ENCODE measurements at regions not wholly inside any gene's neighbourhood (a gene's known extent, or its start where the extent isn't known, plus 50 kb on each side); places are given as distances from the start of the nearest gene placed in this dataset.

DNA sequence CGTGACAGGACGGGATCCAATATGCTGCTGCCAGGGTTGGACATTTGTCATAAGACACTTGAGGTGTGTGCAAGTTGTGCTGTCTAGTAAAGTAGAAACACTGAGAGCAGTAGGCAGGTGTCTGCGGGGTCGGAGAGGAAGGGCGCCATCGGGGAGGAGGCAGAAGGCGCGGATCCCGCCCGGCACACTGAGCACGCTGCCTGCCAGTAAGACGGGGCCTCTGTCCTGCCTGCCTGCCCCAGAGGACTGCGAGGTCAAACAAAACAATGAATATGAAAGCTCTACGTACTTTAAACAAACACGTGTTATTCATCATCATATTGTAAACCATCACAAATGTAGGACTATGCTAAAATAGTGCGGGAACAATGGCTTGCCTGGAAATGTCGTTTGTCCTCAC, 349.3 kb upstream of the SALL3 start:
- Histone ChIP-seq H3K27me3 (ENCODE audit: control insufficient read depth in 2 of 2, insufficient read depth in 2 of 2, low read length in 2 of 2) (no peaks in the 10 kb centered on the region), H2AFZ (ENCODE audit: insufficient read depth, low read depth, low read length, poor library complexity, severe bottlenecking) (no peak overlapping the region), H3K9ac (ENCODE audit: insufficient read depth, low read length, poor library complexity, severe bottlenecking) (no peak overlapping the region), H3K27ac (ENCODE audit: low read depth in 1 of 2, low read length in 2 of 2) (no peak overlapping the region), H4K20me1 (ENCODE audit: insufficient read depth, low read length) (no peaks in the 10 kb centered on the region), H3K4me3 (replicated peaks in 1 of 3; ENCODE audit: low read depth in 2 of 3, low read length in 3 of 3) (no peak overlapping the region), H3K4me2 (replicated peaks; ENCODE audit: extremely low read depth, low read length, poor library complexity, severe bottlenecking) (no peak overlapping the region), H3K36me3 (replicated peaks in 1 of 2; ENCODE audit: control insufficient read depth in 1 of 2, insufficient read depth in 2 of 2, low read length in 2 of 2) (no peaks in the 10 kb centered on the region), H3K4me1 (ENCODE audit: control insufficient read depth in 1 of 2, insufficient read depth in 2 of 2, low read length in 2 of 2) (peaks cover 4 to 6% of the 10 kb centered on the region in 2 donors), H3K79me2 (ENCODE audit: insufficient read depth, low read length) (no peaks in the 10 kb centered on the region), H3K9me3 (replicated peaks in 1 of 2; ENCODE audit: control insufficient read depth in 1 of 2, insufficient read depth in 1 of 2, low read length in 2 of 2) (peaks cover 4% of the 10 kb centered on the region in 2 donors)
- intact Hi-C loops (cut with micrococcal nuclease): no loop called here
- no peak overlapping the region for H3K4me3 Mint-ChIP-seq
- 90% methylated on average over 17 of the region's 17 CpGs for WGBS (ENCODE audit: insufficient coverage)
- no peaks in the 10 kb centered on the region for H3K36me3 Mint-ChIP-seq
- H3K27me3 Mint-ChIP-seq (ENCODE audit: low read depth in 3 of 3): peaks cover 8 to 12% (median 10%) of the 10 kb centered on the region in 3 donors
- TF ChIP-seq, protein P1, sequence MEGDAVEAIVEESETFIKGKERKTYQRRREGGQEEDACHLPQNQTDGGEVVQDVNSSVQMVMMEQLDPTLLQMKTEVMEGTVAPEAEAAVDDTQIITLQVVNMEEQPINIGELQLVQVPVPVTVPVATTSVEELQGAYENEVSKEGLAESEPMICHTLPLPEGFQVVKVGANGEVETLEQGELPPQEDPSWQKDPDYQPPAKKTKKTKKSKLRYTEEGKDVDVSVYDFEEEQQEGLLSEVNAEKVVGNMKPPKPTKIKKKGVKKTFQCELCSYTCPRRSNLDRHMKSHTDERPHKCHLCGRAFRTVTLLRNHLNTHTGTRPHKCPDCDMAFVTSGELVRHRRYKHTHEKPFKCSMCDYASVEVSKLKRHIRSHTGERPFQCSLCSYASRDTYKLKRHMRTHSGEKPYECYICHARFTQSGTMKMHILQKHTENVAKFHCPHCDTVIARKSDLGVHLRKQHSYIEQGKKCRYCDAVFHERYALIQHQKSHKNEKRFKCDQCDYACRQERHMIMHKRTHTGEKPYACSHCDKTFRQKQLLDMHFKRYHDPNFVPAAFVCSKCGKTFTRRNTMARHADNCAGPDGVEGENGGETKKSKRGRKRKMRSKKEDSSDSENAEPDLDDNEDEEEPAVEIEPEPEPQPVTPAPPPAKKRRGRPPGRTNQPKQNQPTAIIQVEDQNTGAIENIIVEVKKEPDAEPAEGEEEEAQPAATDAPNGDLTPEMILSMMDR (IDR thresholded peaks at IDR 0.05): no peak
- peaks cover 6% of the 10 kb centered on the region for H3K4me1 Mint-ChIP-seq
- no peak overlapping the region for H3K27ac Mint-ChIP-seq
- peaks cover 2 to 25% (median 11%) of the 10 kb centered on the region in 7 donors for H3K9me3 Mint-ChIP-seq
- DNase-seq: no peak

DNA sequence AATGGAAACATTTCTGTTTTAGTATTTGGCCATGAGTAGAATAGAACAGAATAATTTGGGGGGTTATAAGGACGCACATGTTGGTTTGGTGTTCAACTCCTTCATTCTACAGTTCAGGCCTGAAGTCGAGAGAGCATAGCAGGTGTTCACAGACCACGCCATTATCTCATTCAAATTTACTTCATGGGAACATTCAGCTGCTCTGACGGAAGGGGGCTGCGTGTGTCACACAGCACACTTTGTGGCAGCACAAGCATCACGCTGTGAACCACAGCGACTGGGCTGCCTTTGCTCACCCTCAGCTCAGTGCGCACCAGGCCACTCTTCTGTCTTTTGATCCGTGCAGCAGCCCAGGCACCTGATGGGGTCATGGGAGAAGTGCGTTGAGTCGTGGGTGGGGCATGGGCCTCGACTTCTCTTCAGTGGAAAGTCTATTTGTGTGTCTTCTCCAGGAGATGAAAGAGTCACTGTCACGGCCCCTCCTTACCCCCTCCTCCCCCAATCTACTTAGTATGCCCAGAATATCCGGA, 348.6 kb upstream of the SALL3 start:
- peaks cover 1% of the 10 kb centered on the region for H3K4me1 Mint-ChIP-seq
- H3K9me3 ChIP-seq (replicated peaks in 1 of 2; ENCODE audit: control insufficient read depth in 1 of 2, insufficient read depth in 1 of 2, low read length in 2 of 2): peaks cover 5% of the 10 kb centered on the region in 2 donors
- H3K4me3 ChIP-seq (replicated peaks in 1 of 3; ENCODE audit: low read depth in 2 of 3, low read length in 3 of 3): no peak overlapping the region
- intact Hi-C loops (cut with micrococcal nuclease): no loop called here
- H3K9ac ChIP-seq (ENCODE audit: insufficient read depth, low read length, poor library complexity, severe bottlenecking): no peak overlapping the region
- peaks cover 0 to under 1% of the 10 kb centered on the region in 2 donors for H3K4me1 ChIP-seq (ENCODE audit: control insufficient read depth in 1 of 2, insufficient read depth in 2 of 2, low read length in 2 of 2)
- no peaks in the 10 kb centered on the region for H4K20me1 ChIP-seq (ENCODE audit: insufficient read depth, low read length)
- H3K27me3 ChIP-seq (ENCODE audit: control insufficient read depth in 2 of 2, insufficient read depth in 2 of 2, low read length in 2 of 2): no peaks in the 10 kb centered on the region
- WGBS (ENCODE audit: insufficient coverage): 91% methylated on average over 12 of the region's 14 CpGs
- TF ChIP-seq, protein P1 (IDR thresholded peaks at IDR 0.05): no peak
- H3K4me3 Mint-ChIP-seq: no peak overlapping the region
- H3K4me2 ChIP-seq (replicated peaks; ENCODE audit: extremely low read depth, low read length, poor library complexity, severe bottlenecking): no peak overlapping the region
- H3K79me2 ChIP-seq (ENCODE audit: insufficient read depth, low read length): no peaks in the 10 kb centered on the region
- no peak overlapping the region for H3K27ac Mint-ChIP-seq
- H3K9me3 Mint-ChIP-seq: peaks cover 3 to 28% (median 11%) of the 10 kb centered on the region in 7 donors
- H2AFZ ChIP-seq (ENCODE audit: insufficient read depth, low read depth, low read length, poor library complexity, severe bottlenecking): no peak overlapping the region
- H3K36me3 ChIP-seq (replicated peaks in 1 of 2; ENCODE audit: control insufficient read depth in 1 of 2, insufficient read depth in 2 of 2, low read length in 2 of 2): no peaks in the 10 kb centered on the region
- H3K27ac ChIP-seq (ENCODE audit: low read depth in 1 of 2, low read length in 2 of 2): no peak overlapping the region
- no peak for DNase-seq
- H3K36me3 Mint-ChIP-seq: no peaks in the 10 kb centered on the region
- H3K27me3 Mint-ChIP-seq (ENCODE audit: low read depth in 3 of 3): peaks cover 8 to 9% (median 8%) of the 10 kb centered on the region in 3 donors
